Vagina (tissue), 2 donors: ENCODE measurements at regions not wholly inside any gene's neighbourhood (a gene's known extent, or its start where the extent isn't known, plus 50 kb on each side); places are given as distances from the start of the nearest gene placed in this dataset.

Experiments
- POLR2A ChIP-seq, 2 donors: fragments of 450-650 bp; IDR thresholded peaks; one replicate each; pipeline ENCODE4 v1.6.1; 2017; ENCODE audit warnings: antibody characterized with exemption in 2 of 2, mild to moderate bottlenecking in 2 of 2, moderate library complexity in 2 of 2
- POLR2AphosphoS5 ChIP-seq, 2 donors: sonication (generic); formaldehyde crosslinking; IDR thresholded peaks; one replicate each; pipeline ENCODE4 v1.9.0; 2017; ENCODE audit warnings: antibody characterized with exemption in 2 of 2, mild to moderate bottlenecking in 2 of 2, low read depth in 1 of 2; ENCODE audit not compliant: insufficient read depth in 1 of 2
- TF ChIP-seq, protein P1 (sequence below), 3 experiments: fragments of 450-650 bp in 2 of 3; fragments of 200-600 bp in 1 of 3; sonication (generic) in 1 of 3; IDR thresholded peaks; one replicate each; pipeline ENCODE4 v1.5.1; 2017 to 2019; ENCODE audit warnings: antibody characterized with exemption in 3 of 3, mild to moderate bottlenecking in 2 of 3, moderate library complexity in 2 of 3

DNA sequence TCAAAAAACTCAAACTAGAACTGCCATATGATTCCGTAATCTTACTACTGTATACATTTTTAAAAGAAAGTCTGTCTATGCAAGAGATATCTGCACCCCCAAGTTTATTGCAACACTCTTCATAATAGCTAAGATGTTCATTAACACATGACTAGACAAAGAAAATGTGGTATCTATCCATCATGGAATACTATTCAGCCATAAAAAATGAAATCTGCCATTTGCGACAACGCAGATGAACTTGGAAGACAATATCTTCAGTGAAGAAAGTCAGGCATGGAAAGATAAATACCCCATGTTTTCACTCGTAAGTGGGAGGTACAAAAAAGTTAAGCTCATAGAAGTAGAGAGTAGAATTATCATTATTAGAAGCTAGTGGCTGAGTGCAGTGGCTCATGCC, 87.3 kb upstream of the DHRSX start:
- TF ChIP-seq POLR2A (IDR thresholded peaks at IDR 0.05) (no peak), POLR2AphosphoS5 (IDR thresholded peaks at IDR 0.05; ENCODE audit: insufficient read depth in 1 of 2, low read depth in 1 of 2) (no peak)
- TF ChIP-seq, protein P1, sequence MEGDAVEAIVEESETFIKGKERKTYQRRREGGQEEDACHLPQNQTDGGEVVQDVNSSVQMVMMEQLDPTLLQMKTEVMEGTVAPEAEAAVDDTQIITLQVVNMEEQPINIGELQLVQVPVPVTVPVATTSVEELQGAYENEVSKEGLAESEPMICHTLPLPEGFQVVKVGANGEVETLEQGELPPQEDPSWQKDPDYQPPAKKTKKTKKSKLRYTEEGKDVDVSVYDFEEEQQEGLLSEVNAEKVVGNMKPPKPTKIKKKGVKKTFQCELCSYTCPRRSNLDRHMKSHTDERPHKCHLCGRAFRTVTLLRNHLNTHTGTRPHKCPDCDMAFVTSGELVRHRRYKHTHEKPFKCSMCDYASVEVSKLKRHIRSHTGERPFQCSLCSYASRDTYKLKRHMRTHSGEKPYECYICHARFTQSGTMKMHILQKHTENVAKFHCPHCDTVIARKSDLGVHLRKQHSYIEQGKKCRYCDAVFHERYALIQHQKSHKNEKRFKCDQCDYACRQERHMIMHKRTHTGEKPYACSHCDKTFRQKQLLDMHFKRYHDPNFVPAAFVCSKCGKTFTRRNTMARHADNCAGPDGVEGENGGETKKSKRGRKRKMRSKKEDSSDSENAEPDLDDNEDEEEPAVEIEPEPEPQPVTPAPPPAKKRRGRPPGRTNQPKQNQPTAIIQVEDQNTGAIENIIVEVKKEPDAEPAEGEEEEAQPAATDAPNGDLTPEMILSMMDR (IDR thresholded peaks at IDR 0.05): no peak
